SK-N-SH (cell line): ENCODE measurements at regions not wholly inside any gene's neighbourhood (a gene's known extent, or its start where the extent isn't known, plus 50 kb on each side); places are given as distances from the start of the nearest gene placed in this dataset.

ENCODE experiments used
- EP300 ChIP-seq, 2 experiments: IDR thresholded peaks; 2 replicates each; pipeline versions ENCODE4 v1.4.0 to v1.6.1; 2012; ENCODE audit warnings: borderline replicate concordance in 1 of 2, low read depth in 1 of 2, low read length in 1 of 2
- GABPA ChIP-seq: IDR thresholded peaks from 2 replicates; pipeline ENCODE4 v1.4.0; 2012; ENCODE audit warnings: low read depth, mild to moderate bottlenecking
- MEF2A ChIP-seq: IDR thresholded peaks from 2 replicates; pipeline ENCODE4 v1.4.0; 2012; ENCODE audit warnings: low read depth, borderline replicate concordance
- NFIC ChIP-seq: IDR thresholded peaks from 2 replicates; pipeline ENCODE4 v1.4.0; 2012; ENCODE audit warnings: borderline replicate concordance
- POLR2AphosphoS5 ChIP-seq: IDR thresholded peaks from 2 replicates; pipeline ENCODE4 v1.6.1; 2012; ENCODE audit warnings: low read depth, low read length
- RFX5 ChIP-seq: IDR thresholded peaks from 2 replicates; pipeline ENCODE4 v1.6.1; 2012; ENCODE audit warnings: mild to moderate bottlenecking, improper control_type of control experiment, low read length
- TF ChIP-seq, protein P1 (sequence below): fragments of 200-600 bp; sonication (generic); IDR thresholded peaks from 2 replicates; pipeline ENCODE4 v1.6.1; 2017; ENCODE audit warnings: antibody characterized with exemption, mild to moderate bottlenecking, moderate library complexity
- TF ChIP-seq, protein P2 (sequence below): IDR thresholded peaks from 2 replicates; pipeline ENCODE4 v1.4.0; 2012; ENCODE audit warnings: low read depth

DNA sequence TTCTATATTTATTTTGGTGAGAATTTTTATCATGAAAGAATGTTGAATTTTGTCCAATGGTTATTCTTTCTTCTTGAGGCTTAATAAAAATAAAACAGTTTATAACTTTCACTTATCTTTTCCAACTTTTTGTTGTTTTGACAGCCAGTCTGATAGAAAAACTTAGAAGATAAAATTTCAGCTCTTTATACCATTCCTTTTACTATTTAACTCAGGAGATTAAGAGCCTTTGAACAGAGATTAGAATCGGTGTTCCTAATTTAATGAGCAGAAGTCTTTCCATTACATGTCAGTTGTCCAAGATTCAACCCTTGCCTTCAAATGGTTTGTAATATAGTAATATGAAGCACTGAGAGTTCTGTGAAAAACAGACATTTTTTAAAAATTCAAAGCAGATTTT is 97.8 kb upstream of the SEC61G start:
- TF ChIP-seq RFX5 (no peak), POLR2AphosphoS5 (no peak), NFIC (no peak), GABPA (no peak), EP300 (IDR thresholded peaks at IDR 0.05; ENCODE audit: borderline replicate concordance in 1 of 2, low read depth in 1 of 2, low read length in 1 of 2) (no peak), MEF2A (no peak)
- TF ChIP-seq, protein P1, sequence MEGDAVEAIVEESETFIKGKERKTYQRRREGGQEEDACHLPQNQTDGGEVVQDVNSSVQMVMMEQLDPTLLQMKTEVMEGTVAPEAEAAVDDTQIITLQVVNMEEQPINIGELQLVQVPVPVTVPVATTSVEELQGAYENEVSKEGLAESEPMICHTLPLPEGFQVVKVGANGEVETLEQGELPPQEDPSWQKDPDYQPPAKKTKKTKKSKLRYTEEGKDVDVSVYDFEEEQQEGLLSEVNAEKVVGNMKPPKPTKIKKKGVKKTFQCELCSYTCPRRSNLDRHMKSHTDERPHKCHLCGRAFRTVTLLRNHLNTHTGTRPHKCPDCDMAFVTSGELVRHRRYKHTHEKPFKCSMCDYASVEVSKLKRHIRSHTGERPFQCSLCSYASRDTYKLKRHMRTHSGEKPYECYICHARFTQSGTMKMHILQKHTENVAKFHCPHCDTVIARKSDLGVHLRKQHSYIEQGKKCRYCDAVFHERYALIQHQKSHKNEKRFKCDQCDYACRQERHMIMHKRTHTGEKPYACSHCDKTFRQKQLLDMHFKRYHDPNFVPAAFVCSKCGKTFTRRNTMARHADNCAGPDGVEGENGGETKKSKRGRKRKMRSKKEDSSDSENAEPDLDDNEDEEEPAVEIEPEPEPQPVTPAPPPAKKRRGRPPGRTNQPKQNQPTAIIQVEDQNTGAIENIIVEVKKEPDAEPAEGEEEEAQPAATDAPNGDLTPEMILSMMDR: no peak
- TF ChIP-seq, protein P2, sequence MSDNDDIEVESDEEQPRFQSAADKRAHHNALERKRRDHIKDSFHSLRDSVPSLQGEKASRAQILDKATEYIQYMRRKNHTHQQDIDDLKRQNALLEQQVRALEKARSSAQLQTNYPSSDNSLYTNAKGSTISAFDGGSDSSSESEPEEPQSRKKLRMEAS: no peak
